ENCODE measurements at regions not wholly inside any gene's neighbourhood (a gene's known extent, or its start where the extent isn't known, plus 50 kb on each side); places are given as distances from the start of the nearest gene placed in this dataset.

GRCh38 chr16:86042393-86042792 is 143.4 kb downstream of the IRF8 start:
- DNase-seq: no peak

GRCh38 chr16:86042996-86043725 is 144.2 kb downstream of the IRF8 start:
- no peak for DNase-seq

DNA sequence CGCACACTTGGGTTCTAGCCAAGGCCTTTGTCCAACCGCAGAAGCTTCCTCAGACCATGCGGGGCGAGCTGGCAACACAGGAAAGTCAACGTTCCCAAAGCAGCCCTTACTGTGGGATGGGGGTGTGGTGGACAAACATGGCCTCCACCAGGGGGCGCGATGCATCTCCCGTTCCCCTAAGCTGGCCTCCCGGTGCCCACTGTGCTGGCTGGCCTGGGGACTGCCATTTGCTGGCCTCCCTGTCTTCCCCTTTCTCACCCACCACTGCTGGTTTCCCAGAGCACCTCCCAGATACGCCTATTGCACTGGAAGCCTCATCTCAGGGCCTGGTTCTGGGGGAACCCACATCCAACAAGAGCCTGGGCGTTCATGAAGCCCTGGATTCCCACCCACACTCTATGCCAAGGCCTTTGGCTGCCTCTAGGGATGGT is 145.3 kb downstream of the IRF8 start:
- DNase-seq: peak in 1 of 2 experiments; percentile 18

GRCh38 chr16:86044881-86045590 is 146.1 kb downstream of the IRF8 start:
- no peak for DNase-seq

- no peak for DNase-seq
These were observed 146.6 kb downstream of the IRF8 start for GRCh38 chr16:86045591-86045971.

GRCh38 chr16:86046026-86046425 is 147.1 kb downstream of the IRF8 start:
- no peak for DNase-seq

DNA sequence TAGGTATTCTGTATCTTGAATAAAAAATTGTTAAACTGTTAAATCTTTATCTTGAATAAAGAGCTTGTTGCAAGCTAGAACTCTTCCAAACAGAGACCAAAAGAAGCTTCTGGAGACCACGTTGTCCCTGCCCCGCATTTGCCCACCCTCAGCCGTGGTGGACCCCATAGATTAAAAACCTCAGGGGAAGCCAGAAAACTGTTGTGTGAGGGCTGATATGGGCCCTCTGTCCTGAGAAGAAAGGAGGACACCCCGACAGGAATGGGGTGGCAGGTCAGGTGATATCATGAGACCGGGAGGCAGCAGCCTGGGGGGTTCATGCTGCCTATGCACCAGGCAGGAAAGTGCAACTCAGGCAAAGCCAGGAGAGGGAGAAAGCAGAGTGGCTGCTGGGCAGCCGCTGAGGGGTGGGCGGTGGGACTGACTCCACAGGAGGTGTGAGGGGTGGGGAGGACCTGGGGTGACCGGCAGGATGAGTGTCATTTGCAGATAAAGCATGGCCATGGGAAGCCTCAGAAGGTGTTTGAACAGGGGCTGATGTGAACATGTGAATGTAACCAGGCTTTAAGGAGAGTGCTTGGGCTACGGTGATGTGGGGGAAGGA is 147.8 kb downstream of the IRF8 start:
- no peak for DNase-seq

- no peak for DNase-seq
These were observed 149.3 kb downstream of the IRF8 start for GRCh38 chr16:86048221-86048620.

DNA sequence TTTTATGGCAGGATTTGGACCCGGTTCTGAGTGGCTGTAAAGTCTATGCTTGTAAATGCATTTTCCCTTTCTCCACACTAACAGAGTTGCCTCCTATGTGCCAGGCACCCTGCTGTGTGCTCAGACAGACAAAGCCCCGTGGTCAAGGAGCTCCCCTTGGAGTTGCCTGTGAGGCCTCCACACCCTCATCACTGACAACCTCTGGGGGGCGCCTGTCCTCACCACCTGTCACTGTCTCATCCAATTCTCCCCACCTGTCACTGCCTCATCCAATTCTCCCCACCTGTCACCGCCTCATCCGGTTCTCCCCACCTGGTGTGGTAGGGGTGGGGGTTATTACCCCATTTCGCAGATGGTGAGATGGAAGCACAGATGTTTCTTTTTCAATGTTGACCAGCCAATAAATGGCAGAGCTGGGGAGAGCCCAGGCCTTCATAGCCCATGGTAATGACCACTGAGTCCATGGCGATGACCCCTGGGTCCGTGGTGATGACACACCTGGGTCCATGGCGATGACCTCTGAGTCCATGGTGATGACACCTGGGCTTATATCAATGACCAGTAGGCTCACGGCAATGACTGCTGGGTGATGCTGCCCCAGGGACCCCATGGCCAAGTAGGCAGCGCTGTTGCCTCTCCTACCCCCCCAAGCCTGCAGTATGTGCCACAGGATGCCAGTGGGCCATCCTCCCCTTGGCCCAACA is 150.1 kb downstream of the IRF8 start:
- no peak for DNase-seq

- DNase-seq: no peak
These were observed 150.7 kb downstream of the IRF8 start for GRCh38 chr16:86049641-86050040.

GRCh38 chr16:86050111-86050510 is 151.1 kb downstream of the IRF8 start:
- DNase-seq: no peak

GRCh38 chr16:86050591-86051367 is 151.8 kb downstream of the IRF8 start:
- no peak for DNase-seq

- DNase-seq: no peak
These were observed 152.6 kb downstream of the IRF8 start for GRCh38 chr16:86051368-86052114.

DNA sequence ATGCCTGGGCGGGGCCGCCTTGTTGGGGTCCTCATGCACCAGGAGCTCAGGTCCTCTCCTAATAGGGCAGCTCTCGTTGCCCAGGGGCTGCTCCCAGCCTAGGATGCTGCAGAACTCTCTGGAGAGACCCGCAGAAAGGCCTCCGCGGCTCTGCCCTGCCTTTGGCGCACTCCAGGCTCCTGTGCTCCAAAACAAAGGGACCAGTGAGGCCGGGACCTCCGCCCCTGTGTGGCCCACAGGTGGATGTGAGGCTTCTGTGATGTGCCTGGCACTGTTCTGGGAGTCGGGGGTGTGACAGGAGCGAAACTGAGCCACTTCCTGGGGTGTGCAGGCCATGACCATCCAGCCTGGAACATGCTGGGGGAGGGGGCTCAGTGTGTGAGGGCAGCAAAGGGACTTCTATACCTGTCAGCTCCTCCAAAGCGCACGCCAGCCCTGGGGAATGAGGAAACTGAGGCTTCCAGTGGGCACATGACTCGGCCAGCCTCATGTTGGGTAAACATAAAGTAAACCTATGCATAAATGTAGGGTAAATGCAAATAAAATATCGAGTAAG is 153.2 kb downstream of the IRF8 start:
- no peak for DNase-seq

DNA sequence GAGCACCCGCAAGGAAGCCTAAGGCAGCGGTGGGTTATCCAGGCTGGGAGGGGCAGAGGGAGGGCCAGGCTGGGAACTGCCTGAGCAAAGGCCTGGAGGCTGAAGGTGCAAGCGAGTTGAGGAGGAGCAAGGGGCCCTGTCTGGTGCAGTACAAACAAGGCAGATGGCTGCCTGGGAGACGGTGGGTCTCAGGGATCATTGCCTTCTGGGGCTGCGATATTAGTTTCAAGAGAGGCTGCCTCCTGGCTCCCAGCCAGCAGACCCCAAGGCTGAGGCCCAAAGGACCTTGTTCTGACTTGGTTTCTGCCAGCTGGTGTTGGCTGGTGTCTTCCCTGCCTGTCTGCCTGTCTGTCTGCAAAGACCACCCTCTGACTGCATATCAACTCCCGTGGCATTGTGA is 154.0 kb downstream of the IRF8 start:
- no peak for DNase-seq

DNA sequence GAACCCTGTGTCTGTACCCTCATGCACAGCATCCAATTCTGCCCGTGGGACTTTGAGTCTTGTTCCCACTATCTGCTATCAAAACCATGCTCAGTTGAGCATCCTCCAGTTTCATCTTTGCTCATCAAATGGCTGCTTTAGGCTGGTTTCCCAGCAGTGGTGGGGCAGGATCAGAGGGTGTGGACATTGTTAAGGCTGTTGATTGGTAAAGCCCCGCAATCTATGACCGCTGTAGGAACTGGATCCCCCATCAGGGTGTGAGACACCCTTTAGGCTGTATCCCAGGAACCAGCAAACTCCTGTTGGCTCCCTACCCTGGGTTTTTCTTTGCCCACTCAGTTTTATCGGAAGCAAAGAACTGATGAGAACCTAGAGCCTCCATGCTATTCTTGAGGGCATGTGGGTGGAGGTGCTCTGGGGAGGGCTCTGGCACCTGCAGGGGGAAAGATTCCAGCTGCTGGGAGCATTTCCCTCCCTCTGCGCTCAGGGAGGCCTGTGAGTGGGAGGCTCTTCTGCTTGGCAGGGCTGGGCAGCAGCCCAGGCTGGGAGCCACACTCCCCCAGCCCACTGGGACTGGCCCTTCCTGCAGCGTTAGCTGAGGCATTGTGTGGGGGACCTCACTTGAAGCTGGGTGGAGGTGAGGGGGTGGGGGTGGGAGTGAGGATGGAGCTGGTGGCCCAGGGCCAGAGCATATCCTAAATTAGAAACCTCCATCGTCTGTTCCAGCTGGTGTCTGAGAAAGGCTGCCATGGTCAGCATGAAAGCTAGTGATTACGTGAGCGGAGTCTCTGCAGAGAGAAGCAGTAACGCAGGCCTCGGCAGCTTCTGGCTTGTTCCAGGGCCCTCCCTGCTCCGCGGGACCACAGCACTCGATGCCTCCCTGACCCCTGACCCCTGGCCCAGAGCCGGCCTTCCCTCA is 160.6 kb downstream of the IRF8 start:
- DNase-seq: no peak

GRCh38 chr16:86060381-86061317 is 161.7 kb downstream of the IRF8 start:
- DNase-seq: no peak

GRCh38 chr16:86061318-86061695 is 162.3 kb downstream of the IRF8 start:
- no peak for DNase-seq

DNA sequence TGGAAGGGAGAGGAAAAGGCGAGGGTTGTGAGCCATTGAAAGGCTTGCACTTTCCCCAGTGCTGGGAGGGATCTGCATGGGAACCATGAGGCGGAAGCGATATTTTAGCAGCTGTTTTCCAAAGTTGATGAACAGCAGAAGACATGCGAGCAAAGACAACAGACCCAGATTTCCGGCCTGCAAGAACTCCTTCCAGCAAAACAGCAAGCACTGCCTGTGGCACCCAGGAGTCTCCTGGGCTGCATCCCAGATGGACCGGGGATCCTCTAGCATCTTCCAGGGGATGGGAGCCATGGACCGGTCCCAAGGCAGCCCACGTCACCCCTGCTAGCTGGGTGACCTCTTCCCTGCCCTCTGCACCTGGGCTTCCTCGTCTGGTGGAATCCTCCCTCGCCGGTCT is 162.8 kb downstream of the IRF8 start:
- no peak for DNase-seq
